GM12865 (cell line): ENCODE measurements at regions not wholly inside any gene's neighbourhood (a gene's known extent, or its start where the extent isn't known, plus 50 kb on each side); places are given as distances from the start of the nearest gene placed in this dataset.
"Not testable (repeated sequence)": the region's sequence is repeated elsewhere in the genome, so short reads cannot be mapped to it uniquely, and the experiment has no call there.

ENCODE experiments used
- DNase-seq: peaks from one replicate; pipeline ENCODE4 v3.0.0; 2010; ENCODE audit warnings: low read depth
- H3K4me3 ChIP-seq: 2 replicates; pipeline ENCODE4 v1.5.1; 2011; ENCODE audit warnings: mild to moderate bottlenecking, low read depth, low read length, control low read depth
- TF ChIP-seq, protein P1 (sequence below): IDR thresholded peaks from 2 replicates; pipeline ENCODE4 v1.5.1; 2011; ENCODE audit warnings: low read length, control low read depth, low read depth, inconsistent platforms; ENCODE audit not compliant: insufficient read depth; ENCODE audit errors: missing control alignments

DNA sequence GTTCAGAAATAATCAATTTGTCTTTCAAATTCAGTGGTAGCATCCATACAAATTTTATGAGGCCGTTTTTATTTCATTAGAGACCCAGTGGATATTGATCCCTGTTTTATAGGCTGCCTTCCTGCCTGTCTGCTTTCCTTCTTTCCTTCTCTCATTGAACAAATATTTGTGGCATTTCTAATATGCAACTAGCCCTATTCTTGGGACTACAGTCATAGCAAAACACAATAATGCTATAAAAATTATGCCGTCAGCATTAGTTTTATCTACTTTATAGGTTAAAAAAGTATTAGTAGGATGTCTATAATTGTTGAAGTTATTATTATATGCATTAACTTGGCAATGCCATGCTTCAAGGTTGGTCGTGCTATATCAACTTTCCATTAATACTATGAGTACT is 2037.8 kb upstream of the LRRTM1 start:
- H3K4me3 ChIP-seq, result no peak overlapping the region
- TF ChIP-seq, protein P1, sequence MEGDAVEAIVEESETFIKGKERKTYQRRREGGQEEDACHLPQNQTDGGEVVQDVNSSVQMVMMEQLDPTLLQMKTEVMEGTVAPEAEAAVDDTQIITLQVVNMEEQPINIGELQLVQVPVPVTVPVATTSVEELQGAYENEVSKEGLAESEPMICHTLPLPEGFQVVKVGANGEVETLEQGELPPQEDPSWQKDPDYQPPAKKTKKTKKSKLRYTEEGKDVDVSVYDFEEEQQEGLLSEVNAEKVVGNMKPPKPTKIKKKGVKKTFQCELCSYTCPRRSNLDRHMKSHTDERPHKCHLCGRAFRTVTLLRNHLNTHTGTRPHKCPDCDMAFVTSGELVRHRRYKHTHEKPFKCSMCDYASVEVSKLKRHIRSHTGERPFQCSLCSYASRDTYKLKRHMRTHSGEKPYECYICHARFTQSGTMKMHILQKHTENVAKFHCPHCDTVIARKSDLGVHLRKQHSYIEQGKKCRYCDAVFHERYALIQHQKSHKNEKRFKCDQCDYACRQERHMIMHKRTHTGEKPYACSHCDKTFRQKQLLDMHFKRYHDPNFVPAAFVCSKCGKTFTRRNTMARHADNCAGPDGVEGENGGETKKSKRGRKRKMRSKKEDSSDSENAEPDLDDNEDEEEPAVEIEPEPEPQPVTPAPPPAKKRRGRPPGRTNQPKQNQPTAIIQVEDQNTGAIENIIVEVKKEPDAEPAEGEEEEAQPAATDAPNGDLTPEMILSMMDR, result no peak
- no peak for DNase-seq

DNA sequence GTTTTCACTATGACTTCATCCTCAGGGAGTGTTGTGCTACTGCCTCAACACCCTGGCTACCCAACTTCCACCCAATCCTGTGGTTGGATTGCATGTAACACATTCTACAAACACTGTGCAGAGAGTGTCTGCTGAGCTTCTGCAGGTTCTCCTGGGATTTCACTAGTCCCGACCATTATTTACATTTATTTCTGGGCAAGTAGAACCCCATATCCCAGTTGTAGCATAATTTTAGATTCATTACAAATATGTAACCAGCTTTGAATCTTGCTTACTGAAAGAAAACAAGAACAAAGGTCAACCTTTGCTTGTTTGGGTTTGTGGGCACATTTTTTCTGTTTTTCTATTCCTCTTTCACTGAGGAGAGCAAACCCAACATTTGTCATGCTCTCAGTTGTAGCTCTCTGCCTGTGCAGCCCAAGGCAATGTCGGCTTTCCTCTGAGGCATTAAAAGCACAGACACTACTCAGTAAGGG is 2036.1 kb upstream of the LRRTM1 start:
- TF ChIP-seq, protein P1, result no peak
- no peak overlapping the region for H3K4me3 ChIP-seq
- no peak for DNase-seq

DNA sequence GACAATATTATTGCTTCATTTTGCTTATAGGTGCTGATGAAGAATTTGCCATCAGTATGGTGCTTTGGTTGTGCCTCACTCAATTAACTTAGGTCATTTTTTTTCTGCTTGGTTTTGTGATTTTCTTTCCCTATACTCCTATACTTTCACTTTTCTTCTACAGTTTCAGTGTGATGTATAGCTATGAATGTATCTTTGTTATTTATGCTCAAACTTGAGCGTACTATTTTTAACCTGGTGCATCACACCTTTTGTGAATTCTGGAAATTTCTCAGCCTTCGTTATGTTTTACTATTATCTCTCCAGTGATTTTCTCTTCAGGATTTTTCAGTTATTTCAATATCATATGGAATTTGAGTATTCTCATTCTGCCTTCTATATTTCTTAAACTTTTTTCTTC is 2035.3 kb upstream of the LRRTM1 start:
- DNase-seq, result no peak
- TF ChIP-seq, protein P1, result no peak
- no peak overlapping the region for H3K4me3 ChIP-seq

DNA sequence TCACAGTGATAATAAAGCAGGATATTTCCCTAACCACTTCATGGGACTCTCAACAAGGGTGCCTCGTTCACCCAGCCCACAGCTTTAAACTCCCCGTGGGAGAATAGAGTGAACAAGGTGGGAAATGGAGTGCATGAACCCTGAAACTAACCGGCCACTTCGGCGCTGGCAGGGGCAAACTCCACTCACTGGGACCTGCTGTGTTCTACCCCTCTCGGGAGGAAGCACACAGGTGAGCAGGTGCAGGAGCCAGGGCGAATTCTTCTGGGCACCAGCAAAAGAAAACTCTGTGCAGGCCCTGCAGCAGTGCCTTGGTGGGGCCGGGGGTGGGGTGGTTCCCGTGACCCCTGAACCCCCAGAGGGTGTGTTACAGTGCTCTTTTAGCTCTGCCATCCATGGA is 2029.1 kb upstream of the LRRTM1 start:
- no peak for DNase-seq
- H3K4me3 ChIP-seq, result no peak overlapping the region
- TF ChIP-seq, protein P1, result no peak

DNA sequence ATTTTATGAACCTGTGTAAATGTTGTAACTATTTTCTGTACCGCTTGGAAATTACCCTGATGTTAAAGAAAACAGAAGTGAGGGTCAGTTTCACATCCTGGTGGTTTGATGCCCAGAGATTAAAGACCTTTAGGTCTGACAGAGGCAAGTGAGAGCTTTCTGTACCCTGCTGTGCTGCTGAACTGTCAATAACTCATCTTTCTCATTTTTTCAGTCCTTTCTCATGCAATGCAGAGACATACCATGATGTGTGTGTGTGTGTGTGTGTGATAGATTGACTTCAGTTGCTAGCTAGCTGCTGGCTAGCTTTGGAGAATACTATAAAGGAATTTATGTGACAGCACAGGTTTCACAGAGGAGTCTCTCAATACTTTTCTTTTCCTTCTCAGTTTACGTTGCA is 2025.6 kb upstream of the LRRTM1 start:
- no peak overlapping the region for H3K4me3 ChIP-seq
- no peak for DNase-seq
- TF ChIP-seq, protein P1, result no peak

DNA sequence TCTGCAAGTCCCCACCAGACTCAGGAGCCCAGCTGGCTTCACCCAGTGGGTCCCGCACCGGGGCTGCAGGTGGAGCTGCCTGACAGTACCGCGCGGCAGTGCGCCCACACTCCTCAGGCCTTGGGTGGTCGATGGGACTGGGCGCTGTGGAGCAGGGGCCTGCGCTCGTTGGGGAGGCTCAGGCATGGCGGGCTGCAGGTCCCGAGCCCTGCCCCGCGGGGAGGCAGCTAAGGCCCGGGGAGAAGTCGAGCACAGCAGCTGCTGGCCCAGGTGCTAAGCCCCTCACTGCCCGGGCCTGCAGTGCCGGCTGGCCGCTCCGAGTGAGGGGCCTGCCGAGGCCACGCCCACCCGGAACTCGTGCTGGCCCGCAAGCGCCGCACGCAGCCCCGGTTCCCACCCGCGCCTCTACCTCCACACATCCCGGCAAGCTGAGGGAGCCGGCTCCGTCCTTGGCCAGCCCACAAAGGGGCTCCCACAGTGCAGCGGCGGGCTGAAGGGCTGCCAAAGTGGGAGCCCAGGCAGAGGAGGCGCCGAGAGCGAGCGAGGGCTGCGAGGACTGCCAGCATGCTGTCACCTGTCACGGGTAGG is 2021.7 kb upstream of the LRRTM1 start:
- not testable (repeated sequence) for DNase-seq, H3K4me3 ChIP-seq

DNA sequence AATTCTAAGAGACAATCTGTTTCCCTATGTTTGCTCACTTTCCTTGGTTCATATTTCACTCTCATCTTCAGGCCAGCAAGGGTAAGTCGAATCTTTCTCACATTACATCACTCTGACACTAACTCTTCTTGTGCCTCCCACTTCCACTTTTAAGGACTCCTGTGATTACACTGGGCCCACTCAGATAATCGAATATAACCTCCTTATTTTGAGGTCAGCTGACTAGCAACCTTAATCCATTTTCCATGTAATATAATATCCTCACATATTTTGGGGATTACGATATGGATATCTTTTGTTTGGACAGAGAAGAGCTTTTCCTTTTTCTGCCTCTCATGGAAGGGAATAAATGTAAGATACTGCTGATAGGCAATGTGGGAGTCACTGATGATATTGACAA is 2015.7 kb upstream of the LRRTM1 start:
- no peak for DNase-seq
- TF ChIP-seq, protein P1, result no peak
- H3K4me3 ChIP-seq, result no peak overlapping the region
